OCI-LY7 (cell line): ENCODE measurements at regions not wholly inside any gene's neighbourhood (a gene's known extent, or its start where the extent isn't known, plus 50 kb on each side); places are given as distances from the start of the nearest gene placed in this dataset.

Source experiments
- EZH2phosphoT487 ChIP-seq: fragments of 200-600 bp; sonication (generic); IDR thresholded peaks from 2 replicates; pipeline ENCODE4 v1.6.1; 2018; ENCODE audit warnings: low read depth, borderline replicate concordance, mild to moderate bottlenecking, mixed run types, antibody characterized with exemption, low read length, moderate library complexity, mixed read lengths
- TF ChIP-seq, protein P1 (sequence below): fragments of 200-600 bp; sonication (generic); conservative IDR thresholded peaks from 2 replicates; pipeline ENCODE4 v1.5.1; 2014; ENCODE audit warnings: mild to moderate bottlenecking, antibody characterized with exemption, low read length, moderate library complexity, mixed read lengths

DNA sequence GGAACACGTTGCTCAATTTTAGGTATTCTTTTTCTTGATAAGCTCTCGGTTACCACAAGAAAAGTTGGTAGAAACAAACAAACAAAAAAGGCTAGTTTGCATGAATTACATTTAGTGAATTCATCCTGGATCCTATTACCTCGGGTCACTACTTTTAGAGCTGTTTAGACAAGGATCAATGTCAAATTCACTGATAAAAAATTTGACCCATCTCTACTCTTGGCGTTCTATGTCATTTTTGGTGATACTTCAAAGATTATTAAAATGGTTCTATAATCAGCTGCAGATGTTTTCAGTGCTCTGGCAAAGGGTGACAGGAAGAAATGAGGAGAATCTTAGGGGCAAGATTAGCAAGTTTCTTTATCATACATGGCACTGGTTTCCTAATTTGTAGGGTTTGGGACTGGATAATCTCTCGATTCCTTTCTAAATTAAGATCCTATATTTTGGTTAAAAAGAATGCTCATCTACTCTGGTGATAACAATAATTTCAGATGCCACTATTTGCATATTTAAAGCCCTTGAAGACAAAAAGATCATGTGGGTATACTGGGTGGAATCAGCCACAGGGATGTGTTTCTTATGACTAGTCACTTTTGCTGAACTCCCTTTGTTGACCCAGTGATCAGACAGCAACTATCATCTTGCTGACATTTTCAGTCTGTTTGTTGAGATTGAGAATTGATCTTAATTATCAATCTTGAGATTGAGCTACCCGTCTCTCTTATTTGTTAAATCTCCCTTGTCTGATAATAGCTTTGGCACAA lies 442.9 kb downstream of the AASDHPPT start:
- TF ChIP-seq, protein P1, sequence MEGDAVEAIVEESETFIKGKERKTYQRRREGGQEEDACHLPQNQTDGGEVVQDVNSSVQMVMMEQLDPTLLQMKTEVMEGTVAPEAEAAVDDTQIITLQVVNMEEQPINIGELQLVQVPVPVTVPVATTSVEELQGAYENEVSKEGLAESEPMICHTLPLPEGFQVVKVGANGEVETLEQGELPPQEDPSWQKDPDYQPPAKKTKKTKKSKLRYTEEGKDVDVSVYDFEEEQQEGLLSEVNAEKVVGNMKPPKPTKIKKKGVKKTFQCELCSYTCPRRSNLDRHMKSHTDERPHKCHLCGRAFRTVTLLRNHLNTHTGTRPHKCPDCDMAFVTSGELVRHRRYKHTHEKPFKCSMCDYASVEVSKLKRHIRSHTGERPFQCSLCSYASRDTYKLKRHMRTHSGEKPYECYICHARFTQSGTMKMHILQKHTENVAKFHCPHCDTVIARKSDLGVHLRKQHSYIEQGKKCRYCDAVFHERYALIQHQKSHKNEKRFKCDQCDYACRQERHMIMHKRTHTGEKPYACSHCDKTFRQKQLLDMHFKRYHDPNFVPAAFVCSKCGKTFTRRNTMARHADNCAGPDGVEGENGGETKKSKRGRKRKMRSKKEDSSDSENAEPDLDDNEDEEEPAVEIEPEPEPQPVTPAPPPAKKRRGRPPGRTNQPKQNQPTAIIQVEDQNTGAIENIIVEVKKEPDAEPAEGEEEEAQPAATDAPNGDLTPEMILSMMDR, result no peak
- TF ChIP-seq EZH2phosphoT487, result no peak
